ENCODE measurements at regions not wholly inside any gene's neighbourhood (a gene's known extent, or its start where the extent isn't known, plus 50 kb on each side); places are given as distances from the start of the nearest gene placed in this dataset.

- TF ChIP-seq CTCF (IDR thresholded peaks at IDR 0.05) (no peak), POLR2A (IDR thresholded peaks at IDR 0.05) (no peak)
These were observed 150.9 kb downstream of the GALR1 start for GRCh38 chr18:77400561-77400960.

Measured in heart left ventricle (tissue), 13 donors.